NAMALWA (cell line): ENCODE measurements at regions not wholly inside any gene's neighbourhood (a gene's known extent, or its start where the extent isn't known, plus 50 kb on each side); places are given as distances from the start of the nearest gene placed in this dataset.

Experiments used
- DNase-seq: peaks from one replicate; pipeline ENCODE4 v3.0.0-alpha.2; 2015; ENCODE audit warnings: low spot score

GRCh38 chr3:64915778-64916177 is 228.0 kb upstream of the ADAMTS9 start:
- no peak for DNase-seq

GRCh38 chr3:64913515-64913914 is 225.7 kb upstream of the ADAMTS9 start:
- DNase-seq, result no peak

GRCh38 chr3:64911138-64911537 is 223.3 kb upstream of the ADAMTS9 start:
- no peak for DNase-seq

DNA sequence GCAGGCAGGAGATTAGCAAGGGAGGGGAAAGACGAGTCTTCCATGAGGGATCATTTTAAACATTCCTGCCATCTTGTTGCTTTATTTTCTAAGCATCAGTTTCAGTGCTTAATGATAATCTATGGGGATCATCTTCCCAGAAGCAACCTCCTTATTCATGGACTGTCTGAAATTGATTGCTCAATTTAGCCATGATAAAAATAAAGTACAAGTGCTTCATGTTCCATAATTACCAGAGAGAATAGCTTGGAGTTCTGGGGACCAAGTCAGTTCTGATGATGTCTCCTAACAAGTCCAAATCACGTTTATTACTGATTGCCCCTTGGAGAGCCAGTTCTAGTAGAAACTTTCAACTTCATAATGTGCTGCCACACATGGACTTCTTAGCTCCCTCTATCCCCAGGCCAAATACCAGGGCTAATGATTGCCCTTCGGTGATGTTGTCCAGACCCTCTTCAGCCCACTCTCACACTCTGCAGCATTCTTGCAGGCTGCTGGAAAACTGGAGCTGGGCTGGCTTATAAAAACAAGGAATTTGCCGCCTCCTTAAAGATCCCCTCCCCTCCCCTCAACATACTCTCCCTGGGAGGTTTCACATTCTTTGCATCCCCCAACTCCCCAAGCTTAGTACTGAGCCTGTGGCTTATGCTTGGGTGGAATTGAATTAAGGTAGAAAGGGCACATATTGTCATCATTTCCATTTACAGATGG is 222.1 kb upstream of the ADAMTS9 start:
- no peak for DNase-seq

- no peak for DNase-seq
Measured at GRCh38 chr3:64909011-64909410, 221.2 kb upstream of the ADAMTS9 start.

GRCh38 chr3:64908251-64908685 is 220.5 kb upstream of the ADAMTS9 start:
- no peak for DNase-seq

GRCh38 chr3:64905906-64906410 is 218.2 kb upstream of the ADAMTS9 start:
- DNase-seq, result no peak

GRCh38 chr3:64903006-64903405 is 215.2 kb upstream of the ADAMTS9 start:
- no peak for DNase-seq

DNA sequence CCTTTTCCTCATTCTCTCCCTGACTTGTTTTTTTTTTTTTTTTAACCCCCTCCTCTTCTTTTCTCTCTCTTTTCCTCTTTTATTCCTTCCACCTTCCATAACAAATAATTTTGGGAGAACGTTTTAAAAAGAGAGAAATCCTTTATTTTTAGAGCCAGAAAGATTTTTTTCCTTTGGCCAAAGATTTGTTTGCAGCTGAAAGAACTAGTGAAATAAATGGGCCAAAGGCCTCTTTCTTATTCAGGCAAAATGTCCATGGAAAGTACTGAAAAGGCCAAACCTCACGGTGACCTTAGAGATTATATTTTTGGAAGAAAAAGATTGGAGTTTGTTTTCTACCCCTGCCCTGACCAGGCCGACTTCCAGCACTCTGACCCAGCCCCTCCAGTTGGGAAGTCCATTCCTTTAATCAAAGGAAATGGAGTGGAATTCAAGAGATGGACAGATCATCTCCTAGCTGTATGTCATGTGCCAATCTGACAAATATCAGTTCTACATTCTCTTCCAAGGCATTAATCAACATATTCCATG is 214.3 kb upstream of the ADAMTS9 start:
- DNase-seq, result no peak

DNA sequence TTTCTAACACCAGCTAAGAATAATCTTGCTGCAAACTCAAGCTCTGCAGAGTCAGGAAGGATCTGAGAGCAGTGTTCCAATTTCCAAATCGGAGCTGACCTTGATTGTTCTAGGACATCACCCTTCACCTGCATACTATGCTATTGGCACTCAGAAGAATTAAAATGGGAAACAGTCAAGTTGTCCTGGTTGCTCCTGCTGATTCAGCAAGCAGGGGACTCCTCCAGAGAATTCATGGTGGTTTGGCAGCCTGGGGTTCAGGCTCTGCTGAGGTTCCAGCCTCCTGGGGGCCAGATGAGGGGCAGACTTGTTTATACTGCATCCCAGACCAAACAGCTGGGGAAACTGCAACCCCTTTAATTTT is 213.7 kb upstream of the ADAMTS9 start:
- no peak for DNase-seq

DNA sequence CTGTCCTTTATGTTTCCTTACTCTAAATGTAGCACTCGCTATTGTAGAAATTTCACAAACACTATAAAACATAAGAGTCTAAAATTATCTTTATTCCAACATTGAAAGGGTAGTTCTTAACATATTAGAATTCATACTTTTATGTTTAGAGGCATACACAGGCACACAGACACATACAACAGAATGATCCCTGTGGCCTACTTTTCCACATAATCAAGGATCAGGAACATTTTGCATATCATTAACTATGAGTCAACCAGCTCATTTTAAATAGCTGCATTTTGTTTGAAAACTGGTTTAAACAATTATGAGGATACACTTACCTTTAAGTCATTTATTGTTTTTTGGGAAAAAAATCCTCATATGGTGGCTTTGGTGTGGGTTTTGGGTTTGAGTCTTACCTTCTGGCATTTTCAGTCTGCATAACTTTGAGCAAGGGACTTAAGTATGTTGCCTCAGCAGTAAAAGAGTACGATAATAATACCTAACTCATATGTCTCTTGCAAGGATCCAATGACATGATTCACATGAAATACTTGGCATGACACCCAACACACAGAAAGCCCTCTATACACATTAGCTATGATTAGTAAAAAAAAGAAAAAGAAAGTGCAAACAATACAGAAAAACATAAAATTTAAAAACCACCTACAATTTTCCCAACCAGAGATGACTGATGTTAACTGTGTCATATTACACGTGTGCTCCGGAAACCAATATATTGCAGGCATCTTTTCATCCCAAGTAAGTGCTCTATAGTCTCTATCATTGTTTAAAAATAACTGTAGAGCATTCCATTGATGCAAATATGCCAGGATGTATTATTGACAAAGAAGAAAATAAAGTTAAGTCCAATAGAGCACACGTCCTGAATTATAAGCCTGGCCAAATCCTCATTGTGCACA is 213.1 kb upstream of the ADAMTS9 start:
- no peak for DNase-seq

DNA sequence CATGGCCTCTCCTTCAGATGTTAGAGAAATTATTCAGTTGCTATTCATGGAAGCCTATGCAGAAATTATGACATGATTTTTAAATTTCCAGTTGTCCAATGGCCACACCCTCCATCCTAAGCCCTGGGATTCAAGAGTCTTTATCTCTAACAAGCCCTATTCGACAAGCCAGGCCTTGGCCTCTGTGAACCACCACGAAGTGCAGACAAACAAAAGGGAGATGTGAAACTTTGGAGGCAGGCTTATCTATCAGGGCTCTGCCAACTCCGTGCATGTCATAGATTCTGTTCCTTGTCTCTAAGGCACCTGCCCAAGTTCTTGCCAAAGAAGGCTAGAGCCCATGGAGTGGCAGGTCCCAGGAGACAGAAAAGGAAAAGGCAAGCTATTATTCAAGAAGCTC is 212.4 kb upstream of the ADAMTS9 start:
- DNase-seq, result no peak

DNA sequence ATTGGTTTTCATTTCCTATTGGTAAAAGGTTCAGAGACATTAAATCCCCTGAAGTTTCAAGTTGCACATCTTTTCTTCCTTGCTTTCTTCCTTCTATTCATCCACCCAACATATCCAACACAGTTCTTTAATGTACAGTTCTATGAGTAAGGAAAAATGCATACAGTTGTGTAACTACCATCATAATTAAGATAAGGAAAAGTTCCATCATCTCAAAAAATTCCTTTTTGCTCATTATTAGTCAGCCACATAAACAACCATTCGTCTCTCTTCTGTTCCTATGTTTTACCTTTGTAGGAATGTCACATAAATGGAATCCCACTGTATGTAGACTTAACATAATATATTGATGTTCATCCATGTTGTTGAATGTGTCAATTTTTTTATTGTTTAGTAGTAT is 211.1 kb upstream of the ADAMTS9 start:
- no peak for DNase-seq

DNA sequence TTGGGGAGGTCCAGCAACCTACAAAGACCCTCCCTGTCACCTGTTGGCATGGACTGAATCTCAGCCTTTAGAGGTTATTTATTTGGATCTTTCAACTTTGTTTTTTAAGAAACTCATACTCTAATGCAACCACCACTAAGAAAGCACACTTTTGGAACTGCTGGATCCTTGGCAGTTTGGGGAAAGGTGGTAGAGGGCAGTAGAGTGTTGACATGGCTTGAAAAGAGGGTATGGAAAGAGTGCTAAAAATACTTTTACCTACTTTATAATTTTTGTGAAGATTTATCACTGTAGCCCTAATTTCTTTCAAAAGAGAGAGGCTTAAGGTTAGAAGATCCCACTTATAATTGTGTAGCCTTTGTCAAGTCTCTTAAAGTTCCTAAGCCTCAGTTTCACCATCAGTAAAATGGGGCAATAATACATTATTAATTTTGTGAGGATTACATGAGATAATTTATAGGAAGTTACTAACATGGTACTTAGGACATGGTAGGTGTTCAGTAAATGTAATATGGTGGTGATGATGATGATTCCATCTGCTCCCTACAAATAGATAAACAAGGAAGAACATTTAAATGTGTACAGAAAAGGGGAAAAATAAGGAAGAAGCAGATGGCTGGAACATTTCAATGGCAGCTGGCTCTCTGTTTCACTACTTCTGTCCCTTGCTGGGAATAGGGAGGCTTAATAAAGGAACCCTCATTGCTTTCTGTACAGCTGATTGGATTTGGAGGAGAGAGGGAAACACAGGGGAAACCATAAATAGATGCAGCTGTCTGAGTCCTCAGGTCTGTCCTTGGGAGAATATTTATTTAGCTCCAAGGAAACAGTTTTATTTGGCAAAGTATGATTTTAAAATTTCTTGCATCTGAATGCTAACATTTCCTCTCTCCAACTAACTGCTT is 208.4 kb upstream of the ADAMTS9 start:
- DNase-seq, result no peak

GRCh38 chr3:64895106-64895990 is 207.5 kb upstream of the ADAMTS9 start:
- DNase-seq, result no peak

DNA sequence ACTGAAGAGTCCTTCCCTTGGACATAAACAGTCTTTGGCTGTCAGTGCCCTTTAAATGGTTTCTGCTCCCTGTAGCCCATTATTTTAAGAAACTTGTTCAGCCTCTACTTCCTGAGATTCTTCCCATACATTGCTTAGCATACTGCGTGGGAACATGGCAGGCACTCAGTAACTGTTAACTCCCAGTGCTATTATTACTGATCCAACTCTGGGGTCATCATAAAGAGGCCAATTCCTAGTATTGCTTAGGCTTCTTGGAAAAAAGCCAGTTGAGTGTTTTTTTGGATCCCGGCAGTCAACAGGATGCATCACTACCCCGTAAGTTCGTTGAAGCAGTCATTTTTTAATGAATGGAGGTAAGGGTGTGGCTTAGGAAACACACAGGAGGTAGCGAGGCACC is 206.2 kb upstream of the ADAMTS9 start:
- no peak for DNase-seq

- no peak for DNase-seq
Measured at GRCh38 chr3:64892671-64893309, 205.0 kb upstream of the ADAMTS9 start.

- DNase-seq, result no peak
Measured at GRCh38 chr3:64891021-64891420, 203.2 kb upstream of the ADAMTS9 start.

GRCh38 chr3:64890466-64890865 is 202.7 kb upstream of the ADAMTS9 start:
- no peak for DNase-seq

DNA sequence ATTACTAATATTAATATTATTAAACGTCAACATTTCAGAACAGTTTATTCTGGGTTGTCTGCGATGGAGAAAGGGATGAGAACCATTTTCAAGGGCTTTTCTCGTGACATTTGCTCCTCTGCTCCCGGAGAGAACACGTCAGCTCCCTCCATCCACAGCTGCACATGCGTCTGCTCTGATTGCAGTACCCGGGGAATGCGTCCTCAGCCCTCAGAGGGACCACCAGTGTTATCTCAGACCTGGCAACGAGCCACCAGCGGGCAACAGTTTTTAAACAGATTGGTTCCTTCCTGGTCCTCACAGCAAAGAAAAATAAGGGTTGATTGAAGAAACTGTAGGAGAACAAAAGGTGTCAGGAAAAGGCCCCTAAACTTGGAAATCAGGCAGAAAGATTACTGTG is 202.2 kb upstream of the ADAMTS9 start:
- DNase-seq, result no peak
